ENCODE measurements at regions not wholly inside any gene's neighbourhood (a gene's known extent, or its start where the extent isn't known, plus 50 kb on each side); places are given as distances from the start of the nearest gene placed in this dataset.

GRCh38 chr3:118001380-118001779, 1033.3 kb downstream of the IGSF11 start:
- no peak for DNase-seq

GRCh38 chr3:118011910-118012309, 1022.7 kb downstream of the IGSF11 start:
- no peak for DNase-seq

- DNase-seq: no peak
Measured at GRCh38 chr3:118029049-118029448, 1005.6 kb downstream of the IGSF11 start.

- DNase-seq: no peak
Measured at GRCh38 chr3:118036215-118036614, 998.4 kb downstream of the IGSF11 start.

- DNase-seq: no peak
Measured at GRCh38 chr3:118055381-118055780, 979.3 kb downstream of the IGSF11 start.

- no peak for DNase-seq
Measured at GRCh38 chr3:118057086-118057485, 977.6 kb downstream of the IGSF11 start.

GRCh38 chr3:118059096-118059495, 975.5 kb downstream of the IGSF11 start:
- DNase-seq: no peak

GRCh38 chr3:118067439-118067838, 967.2 kb downstream of the IGSF11 start:
- no peak for DNase-seq

- no peak for DNase-seq
Measured at GRCh38 chr3:118075873-118076272, 958.8 kb downstream of the IGSF11 start.

- DNase-seq: no peak
Measured at GRCh38 chr3:118077332-118077731, 957.3 kb downstream of the IGSF11 start.

GRCh38 chr3:118080889-118081288, 953.8 kb downstream of the IGSF11 start:
- DNase-seq: no peak

GRCh38 chr3:118088696-118089095, 946.0 kb downstream of the IGSF11 start:
- no peak for DNase-seq

GRCh38 chr3:118089563-118089962, 945.1 kb downstream of the IGSF11 start:
- DNase-seq: no peak

- no peak for DNase-seq
Measured at GRCh38 chr3:118097226-118097625, 937.4 kb downstream of the IGSF11 start.

- DNase-seq: no peak
Measured at GRCh38 chr3:118097660-118098059, 937.0 kb downstream of the IGSF11 start.

GRCh38 chr3:118098827-118099226, 935.8 kb downstream of the IGSF11 start:
- no peak for DNase-seq

GRCh38 chr3:118101891-118102290, 932.8 kb downstream of the IGSF11 start:
- no peak for DNase-seq

- DNase-seq: no peak
Measured at GRCh38 chr3:118102737-118103136, 931.9 kb downstream of the IGSF11 start.

GRCh38 chr3:118108201-118108600, 926.4 kb downstream of the IGSF11 start:
- DNase-seq: no peak

GRCh38 chr3:118108769-118109168, 925.9 kb downstream of the IGSF11 start:
- DNase-seq: no peak

GRCh38 chr3:118110211-118110610, 924.4 kb downstream of the IGSF11 start:
- DNase-seq: no peak

- DNase-seq: no peak
Measured at GRCh38 chr3:118116991-118117390, 917.7 kb downstream of the IGSF11 start.

GRCh38 chr3:118126751-118127150, 907.9 kb downstream of the IGSF11 start:
- DNase-seq: no peak

- DNase-seq: no peak
Measured at GRCh38 chr3:118127992-118128391, 906.7 kb downstream of the IGSF11 start.

- DNase-seq: no peak
Measured at GRCh38 chr3:118128886-118129285, 905.8 kb downstream of the IGSF11 start.

- no peak for DNase-seq
Measured at GRCh38 chr3:118137778-118138177, 896.9 kb downstream of the IGSF11 start.
